NCI-H345 (cell line): ENCODE measurements at regions not wholly inside any gene's neighbourhood (a gene's known extent, or its start where the extent isn't known, plus 50 kb on each side); places are given as distances from the start of the nearest gene placed in this dataset.
"Not testable (repeated sequence)": the region's sequence is repeated elsewhere in the genome, so short reads cannot be mapped to it uniquely, and the experiment has no call there.

Source experiments
- DNase-seq: peaks from one replicate; lab custom pipeline; 2025; lab: John Stamatoyannopoulos, UW

DNA sequence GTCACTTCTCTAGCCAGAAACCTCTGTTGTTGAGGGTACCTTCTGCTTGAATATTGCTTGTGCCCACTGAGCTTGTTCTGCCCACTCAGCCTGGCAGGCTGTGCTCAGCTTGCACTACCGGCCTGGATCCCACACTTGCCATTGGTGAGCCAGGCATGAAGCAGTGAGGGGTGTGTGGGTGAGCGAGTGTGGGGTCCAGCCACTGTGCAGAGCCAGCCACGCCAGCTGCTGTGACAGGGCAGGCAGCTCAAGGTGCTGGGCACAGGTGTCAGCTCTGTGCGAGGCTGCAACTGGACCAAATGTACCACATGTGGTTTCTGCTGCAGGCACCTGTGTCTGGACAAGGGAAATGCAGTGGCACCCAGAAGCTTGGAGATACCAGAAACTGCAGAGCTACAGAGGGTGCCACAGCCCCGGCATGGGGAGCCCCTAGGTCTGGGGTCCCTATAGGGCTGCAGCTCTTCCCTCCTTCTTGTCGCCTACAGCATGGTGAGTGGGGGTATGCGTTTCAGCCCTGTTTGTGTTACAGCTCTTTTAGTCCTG is 305.1 kb upstream of the RIOK2 start:
- DNase-seq = no peak

DNA sequence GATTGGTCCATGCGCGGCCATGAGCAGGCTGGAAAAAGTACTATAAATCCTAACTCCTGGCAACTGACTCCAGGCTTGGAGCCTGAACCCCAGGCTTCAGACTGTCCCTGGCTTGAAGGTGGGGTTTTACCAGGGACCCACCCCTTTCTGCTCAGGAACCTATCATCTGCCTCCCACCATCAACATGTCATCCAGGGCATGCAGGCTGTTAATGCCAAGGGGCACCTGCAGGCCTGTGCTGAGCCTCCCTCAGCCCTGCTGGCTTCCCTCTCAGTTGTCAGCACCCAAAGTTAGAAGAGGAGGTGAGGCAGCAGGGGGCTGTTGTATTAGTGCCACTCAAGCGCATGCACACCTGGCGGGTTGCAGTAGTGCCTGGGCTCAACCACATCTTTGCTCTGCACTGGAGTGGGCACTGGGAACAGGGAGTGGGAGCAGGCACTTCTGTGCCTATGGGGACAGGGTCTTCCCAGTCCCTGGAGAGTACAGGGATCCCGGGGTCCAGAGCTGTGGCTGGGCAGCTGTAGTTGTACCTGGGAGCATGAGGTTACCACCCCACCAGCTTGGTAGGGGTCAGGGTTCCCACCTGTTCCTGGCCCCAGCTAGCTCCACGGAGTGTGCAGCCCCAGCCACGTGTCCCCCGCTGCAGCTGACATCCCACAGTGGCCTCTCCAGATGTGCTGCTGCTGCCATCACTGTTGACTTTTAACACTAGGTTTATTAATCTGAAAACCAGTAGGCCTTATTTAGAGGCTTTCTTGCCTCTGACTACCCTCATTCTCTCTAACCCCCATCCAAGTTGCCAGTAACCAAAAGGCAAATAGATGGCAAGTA is 306.2 kb upstream of the RIOK2 start:
- DNase-seq = no peak

DNA sequence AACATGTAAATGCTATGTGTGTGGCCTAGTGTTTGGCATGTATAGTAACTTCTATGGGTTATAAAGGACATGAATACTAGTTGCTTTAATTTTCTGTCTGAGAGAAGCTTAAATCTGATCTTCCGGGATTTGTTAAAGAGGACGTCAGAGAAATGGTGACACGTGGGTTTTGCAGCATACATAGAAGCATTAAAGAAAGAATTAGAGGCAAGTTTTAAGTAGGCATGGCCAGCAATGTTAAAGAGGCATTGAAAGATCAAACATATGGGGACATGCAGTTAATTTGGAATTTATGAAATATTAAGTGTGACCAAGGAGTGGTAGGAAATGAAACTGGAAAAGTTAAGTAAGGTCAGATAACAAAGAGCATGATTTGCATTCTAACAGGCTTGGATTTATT is 311.4 kb upstream of the RIOK2 start:
- no peak for DNase-seq

DNA sequence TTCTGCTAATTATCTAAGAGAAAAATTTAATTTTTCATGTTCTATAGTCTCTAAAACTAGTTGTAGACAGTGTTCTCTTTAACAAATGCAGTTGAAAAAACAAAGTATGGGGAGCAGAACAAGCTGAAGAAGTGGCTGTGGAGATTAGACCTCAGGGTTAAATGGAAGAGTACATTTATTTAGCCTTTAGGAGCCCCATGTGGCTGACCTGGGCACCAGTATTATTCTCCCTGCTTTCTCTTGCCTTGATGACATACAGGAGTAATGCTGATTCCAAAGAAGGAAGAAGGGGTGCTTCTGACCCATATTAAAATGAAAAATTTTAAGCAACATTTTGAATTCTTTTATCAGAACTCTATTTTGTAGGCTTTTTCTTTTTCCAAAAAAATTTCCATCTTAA is 312.3 kb upstream of the RIOK2 start:
- DNase-seq = no peak

DNA sequence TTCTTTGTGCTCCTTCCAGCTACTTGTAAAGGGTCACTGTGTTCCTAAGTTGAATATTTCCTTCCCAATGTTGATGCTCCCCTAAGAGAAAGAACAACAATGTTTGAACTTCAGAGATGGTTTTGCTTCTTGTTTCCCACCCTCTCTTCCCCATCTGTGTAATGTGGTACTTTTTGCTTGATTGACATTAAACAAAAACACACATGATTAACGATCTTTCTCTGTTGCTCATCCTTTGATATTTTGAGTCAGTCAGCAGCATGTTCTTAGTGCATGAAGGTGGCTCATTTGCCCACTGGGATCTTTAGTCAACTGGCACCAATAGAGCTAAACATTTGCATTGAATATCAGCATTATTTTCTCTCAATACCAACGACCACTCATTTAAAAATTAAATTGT is 313.0 kb upstream of the RIOK2 start:
- no peak for DNase-seq

DNA sequence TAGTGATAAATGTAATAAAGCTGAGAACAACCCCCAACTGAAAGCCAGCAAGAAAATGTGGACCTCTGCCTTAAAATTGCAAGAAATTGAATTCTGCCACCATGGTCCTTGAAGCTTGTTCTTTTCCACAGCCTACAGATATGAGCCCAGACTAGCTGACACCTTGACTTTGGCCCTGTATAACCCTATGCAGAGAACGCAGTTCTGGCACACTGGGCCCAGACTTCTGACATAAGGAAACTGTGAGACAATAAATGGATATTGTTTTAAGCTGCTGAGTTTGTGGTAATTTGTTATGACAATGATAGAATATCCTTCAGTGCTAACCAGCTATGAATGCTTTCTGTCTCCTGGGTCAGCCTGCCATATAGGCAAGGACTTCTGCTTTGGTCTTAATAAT is 315.6 kb upstream of the RIOK2 start:
- no peak for DNase-seq

DNA sequence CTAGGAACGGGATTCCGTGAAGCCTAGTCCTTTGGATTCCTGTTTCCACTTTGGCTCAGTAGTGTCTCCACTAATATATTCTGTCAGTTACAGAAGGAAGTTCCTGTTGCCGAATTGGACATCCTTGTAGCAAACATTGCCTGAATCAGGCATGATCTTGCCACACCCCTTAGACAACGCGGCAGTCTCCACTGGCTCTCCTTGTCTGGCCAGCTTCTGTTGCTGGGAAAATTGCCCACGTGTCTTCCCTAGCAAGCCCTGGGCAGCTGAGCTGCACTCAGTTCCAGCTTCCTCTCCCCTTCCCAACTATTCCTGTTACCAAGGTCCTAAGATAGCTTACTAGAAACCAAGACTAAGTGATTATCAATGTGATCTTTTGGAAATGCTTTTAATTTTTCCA is 316.6 kb upstream of the RIOK2 start:
- no peak for DNase-seq

DNA sequence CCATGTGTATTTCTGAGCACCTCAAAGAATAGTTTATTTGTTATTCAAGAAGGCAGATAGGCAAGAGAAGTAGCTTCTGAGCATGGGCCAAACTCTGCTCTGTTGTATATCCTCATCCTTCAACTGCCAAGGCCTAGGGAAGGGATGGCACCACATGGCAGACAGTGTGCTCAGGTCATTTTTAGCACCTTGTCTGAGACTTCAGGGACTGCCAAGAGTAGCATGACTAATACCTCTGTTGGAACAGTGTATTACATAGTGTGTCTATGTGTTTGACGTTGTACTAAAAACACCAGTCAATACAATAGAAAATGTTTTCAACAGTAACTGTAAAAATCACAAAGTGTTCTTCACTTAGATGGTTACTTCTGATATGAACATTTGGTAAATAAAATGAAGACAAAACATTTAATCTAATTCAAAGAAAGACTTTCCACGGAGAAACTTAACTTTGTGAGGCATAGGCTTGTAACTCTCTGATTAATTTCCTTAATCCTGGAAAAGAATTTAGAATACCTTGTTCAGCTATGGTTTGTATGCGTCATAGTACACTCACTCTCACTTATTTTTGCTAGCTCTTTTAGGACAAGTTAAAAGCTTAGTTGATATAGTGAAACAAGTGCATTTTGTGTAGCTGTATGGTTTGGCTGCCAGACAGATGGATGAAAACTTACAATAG is 318.4 kb upstream of the RIOK2 start:
- no peak for DNase-seq

DNA sequence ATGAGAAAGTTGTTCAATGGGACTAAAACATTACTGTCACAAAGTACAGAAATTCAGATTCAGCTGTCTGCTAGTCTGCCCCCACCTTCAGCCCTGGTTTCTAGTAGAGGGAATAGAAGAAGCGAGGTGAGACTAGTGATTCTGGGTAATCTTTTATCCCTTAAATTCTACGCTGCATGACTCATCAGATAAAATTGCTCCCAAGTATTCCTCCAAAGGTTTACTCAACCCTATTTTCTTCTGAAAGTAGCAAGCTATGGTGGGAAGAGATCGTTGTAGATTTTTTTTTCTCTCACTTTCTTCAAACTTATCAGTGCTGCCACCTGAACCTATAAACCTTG is 318.9 kb upstream of the RIOK2 start:
- no peak for DNase-seq

DNA sequence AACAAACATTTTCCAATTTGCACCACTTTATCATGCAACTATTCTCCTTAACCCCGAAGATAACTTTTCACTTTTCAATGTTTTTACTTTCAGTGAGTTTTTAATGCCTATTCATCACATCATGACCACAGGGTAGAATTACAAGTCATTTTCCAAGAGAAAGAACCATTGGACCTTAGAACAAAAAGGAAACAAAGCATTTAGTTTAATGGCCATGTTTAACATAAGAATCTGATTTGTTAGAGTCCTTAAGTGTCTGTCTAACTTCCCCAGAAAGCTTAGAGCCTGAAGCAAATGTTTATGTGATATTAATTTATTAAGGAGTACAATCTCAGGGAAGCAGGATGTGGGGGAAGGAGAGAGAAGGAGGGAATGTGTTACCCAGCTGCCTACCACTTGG is 325.8 kb upstream of the RIOK2 start:
- DNase-seq = no peak

DNA sequence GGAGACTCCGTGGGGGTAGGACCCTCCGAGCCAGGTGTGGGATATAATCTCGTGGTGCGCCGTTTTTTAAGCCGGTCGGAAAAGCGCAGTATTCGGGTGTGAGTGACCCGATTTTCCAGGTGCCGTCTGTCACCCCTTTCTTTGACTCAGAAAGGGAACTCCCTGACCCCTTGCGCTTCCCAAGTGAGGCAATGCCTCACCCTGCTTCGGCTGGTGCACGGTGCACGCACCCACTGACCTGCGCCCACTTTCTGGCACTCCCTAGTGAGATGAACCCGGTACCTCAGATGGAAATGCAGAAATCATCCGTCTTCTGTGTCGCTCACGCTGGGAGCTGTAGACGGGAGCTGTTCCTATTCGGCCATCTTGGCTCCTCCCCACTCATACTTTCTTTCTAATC is 336.5 kb upstream of the RIOK2 start:
- DNase-seq = not testable (repeated sequence)

DNA sequence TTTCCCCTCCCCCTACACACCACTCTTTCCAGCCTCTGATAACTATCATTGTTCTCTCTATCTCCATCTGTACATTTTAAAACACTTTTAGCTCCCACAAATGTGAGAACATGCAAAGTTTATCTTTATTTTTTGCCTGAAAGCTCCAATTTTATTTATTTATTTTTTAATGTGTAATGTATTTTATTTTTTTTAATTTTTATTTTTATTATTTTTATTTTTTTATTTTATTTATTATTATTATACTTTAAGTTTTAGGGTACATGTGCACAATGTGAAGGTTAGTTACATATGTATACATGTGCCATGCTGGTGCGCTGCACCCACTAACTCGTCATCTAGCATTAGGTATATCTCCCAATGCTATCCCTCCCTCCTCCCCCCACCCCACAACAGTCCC is 340.3 kb upstream of the RIOK2 start:
- not testable (repeated sequence) for DNase-seq

DNA sequence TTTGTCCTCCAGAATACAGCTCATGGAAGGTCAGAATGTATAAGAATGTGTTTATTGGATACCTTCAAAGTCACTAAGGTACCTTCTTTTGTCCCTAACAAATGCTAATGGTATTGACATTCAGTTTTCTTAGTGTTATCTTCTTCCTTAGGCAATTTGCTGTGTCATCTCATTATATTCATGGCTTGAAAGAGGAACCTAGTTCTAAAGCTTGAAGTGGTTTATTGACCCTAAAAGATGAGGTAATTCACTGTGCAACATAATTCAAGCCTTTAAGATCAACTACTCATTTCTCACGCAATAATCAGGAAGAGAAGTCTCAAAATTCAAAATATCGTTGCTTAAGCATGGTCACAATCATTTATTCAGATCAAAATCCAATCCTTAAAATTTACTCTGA is 342.7 kb upstream of the RIOK2 start:
- no peak for DNase-seq

DNA sequence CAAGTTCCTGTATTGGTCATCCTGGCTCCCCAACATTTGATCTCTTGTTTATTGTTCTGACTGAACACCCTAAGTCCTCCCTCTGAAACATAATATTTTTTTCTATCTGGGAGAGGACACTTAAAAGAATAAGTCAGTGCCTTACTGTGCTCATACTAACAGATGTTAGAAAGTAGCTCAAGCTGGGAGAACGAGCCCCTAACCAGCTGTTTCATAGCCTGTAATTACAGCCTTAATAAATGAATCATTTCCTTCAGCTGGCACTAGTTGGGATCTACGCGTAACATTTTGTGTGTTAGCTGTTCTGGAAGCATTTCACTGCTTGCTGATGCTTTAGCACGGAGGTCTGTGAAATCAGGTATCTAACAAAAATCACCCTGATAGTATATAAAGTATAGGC is 345.9 kb upstream of the RIOK2 start:
- no peak for DNase-seq

DNA sequence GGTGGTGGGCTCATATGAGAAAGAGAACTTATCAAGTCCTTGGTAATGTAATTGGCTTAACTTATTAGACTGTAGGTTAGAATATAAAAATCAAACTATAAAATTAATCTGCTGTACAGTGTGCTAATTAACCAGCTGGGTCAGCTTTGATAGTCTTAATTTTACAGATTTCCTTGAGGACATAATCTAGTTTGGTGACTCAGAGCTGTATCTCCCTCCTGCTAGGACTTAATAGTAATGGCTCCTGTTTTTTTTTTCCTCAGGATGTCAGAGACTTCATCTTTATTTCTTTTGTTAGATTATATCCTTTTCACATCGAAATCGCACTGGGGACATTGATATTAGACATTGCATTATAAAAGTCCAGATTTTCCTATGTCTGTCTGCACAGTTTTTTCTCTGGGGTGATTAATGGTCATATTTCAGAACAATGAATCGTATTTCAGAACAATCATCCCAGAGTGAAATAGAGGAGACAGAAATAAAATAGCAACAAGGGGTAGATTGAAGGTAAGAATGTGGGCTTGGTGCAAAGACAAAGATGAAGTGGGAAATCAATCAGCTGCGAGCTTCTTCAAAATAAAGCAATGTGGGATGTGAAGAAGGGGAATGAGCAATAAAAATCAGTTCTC is 346.4 kb upstream of the RIOK2 start:
- DNase-seq = no peak

DNA sequence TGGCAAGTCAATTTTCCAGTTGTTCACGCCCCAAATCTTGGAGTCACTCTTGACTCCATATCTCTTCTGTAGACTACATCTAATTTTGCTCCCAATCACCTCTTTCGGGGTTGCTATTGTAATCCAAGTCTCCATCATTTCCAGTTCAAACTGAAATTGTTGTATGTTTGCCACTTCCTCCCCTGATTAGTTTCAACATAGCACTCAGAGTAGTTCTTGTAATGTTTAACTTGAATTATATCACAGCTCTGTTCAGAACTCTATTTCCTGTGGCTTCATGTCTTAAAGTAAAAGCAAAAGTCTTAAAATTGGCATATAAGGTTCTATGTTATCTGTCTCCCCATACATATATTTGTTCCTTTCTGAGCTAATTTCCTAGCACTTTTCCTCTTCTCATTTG is 348.5 kb upstream of the RIOK2 start:
- no peak for DNase-seq

DNA sequence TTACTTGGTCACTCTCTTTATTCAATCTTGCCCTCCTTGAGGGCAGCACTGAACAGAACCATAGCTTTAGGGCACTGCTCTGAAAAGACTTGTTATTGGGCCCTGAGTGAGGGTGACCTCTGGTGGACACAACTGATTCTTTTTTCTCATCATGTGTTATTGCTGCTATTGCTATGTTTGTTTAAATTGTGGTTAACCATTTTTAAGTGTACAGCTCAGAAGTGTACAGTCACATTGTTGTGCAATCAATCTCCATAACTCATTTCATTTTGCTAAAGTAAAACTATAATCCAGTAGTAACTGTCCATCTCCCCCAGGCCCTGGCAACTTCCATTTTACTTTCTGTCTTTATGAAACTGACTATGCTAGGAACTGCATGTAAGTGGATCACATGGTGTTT is 351.1 kb upstream of the RIOK2 start:
- DNase-seq = peak; percentile 2

DNA sequence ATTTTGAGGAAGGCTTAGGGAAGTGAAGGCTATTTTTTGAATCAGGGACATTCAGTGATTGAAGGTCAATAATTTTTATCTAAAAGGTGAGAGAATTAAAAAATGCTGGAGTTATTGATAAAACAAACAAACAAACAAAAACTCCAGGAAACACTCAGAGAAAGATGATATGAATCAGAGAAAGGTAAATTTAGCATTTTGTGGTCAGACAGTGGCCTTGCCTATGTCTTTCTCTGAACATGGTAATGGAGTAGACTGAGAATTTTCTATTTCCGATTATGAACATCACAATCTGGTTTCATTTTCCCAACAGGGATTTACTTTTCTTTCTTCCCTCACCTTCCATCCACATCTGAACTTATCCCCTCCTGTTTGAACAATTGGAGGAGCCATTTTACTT is 353.6 kb upstream of the RIOK2 start:
- no peak for DNase-seq

DNA sequence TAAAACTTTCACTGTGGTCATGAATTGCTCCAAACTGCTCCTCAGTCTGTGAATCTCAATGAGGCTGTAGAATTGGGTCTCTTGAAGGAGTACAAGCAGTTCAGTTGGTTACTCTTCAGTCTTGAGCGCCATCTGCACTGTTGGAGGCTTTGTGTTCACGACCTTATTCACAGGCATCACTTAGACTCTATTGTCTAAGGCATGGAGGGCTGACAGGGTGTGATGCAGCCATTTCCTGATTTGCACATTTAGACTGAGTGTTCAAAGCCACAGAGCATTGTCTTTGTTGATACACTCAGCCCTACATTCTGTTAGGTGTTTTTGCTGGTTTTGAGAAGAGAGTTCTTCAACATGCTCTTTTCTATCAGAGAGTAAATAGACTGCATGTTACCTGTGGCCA is 355.9 kb upstream of the RIOK2 start:
- DNase-seq = no peak

DNA sequence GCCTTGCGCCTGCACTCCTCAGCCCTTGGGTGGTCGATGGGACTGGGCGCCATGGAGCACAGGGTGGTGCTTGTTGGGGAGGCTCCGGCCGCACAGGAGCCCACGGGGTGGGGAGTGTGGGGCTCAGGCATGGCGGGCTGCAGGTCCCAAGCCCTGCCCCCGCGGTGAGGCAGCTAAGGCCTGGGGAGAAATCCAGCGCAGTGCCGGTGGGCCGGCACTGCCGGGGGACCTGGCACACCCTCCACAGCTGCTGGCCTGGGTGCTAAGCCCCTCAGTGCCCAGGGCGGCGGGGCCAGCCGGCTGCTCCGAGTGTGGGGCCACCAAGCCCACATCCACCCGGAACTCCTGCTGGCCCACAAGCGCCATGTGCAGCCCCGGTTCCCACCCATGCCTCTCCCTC is 358.8 kb upstream of the RIOK2 start:
- DNase-seq = no peak

DNA sequence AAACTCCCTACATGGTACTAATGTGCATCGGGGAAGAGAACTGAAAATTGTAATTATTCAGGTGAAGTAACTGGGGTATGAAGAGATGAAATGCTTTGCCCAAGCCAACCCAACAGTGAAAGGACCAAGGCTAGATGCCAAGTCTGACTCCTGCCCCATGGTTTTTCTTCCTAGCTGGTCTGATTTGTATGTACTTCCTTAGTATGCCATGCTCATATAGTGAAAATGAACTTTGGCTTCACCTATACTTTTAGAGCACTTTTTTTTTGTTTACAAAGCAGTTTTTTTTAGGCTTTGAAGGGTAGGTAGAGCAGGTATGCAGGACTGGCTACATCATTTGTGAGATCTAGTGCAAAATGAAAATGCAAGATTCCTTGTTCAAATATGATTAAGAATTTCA is 359.4 kb upstream of the RIOK2 start:
- DNase-seq = no peak

DNA sequence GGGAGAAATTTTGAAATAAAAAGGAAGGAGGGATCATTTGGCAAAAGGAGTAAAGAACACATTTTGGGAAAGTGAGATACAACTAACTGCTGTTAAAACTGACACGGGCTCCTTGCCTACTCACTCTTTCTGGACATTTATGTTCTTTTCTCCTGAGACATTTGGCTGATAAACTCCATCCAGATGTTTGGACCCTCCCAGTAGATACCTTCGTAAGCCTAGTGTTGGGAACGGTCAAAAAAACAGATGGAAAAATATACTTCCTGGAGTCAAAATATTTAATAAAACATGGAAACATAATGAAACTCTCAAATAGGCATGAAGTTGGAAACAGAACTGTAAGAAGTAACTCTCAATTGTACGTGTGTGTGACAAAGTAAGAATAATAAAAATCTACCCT is 360.1 kb upstream of the RIOK2 start:
- DNase-seq = no peak

DNA sequence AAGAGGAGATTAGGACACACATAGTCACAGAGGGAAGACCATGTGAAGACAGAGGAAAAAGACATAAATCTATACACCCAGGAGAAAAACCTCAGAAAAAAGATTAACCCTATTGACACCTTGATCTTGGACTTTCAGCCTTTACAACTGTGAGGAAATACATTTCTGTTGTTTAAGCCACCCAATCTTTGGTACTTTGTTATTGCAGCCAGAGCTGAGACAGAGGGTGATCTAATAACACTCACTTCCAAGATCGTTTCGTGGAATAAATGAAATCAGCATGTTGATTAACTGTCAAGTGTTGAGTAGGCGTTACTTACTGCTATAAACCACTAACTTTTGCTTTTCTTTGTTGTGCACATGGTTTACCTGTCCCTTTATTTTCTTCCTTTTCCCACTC is 361.2 kb upstream of the RIOK2 start:
- no peak for DNase-seq
